GM10266 (cell line): ENCODE measurements at regions not wholly inside any gene's neighbourhood (a gene's known extent, or its start where the extent isn't known, plus 50 kb on each side); places are given as distances from the start of the nearest gene placed in this dataset.

Experiments used
- DNase-seq: peaks from one replicate; pipeline ENCODE4 v3.0.0; 2012; ENCODE audit errors: extremely low spot score
- CTCF ChIP-seq: IDR thresholded peaks from 2 replicates; pipeline ENCODE4 v1.5.1; 2012; ENCODE audit warnings: mild to moderate bottlenecking, low read depth; ENCODE audit not compliant: control insufficient read depth, insufficient read depth; ENCODE audit errors: missing control alignments

- no peak for DNase-seq
- no peak for TF ChIP-seq CTCF
Observed at GRCh38 chr3:180250172-180250571, 213.4 kb upstream of the PEX5L start.

- no peak for TF ChIP-seq CTCF
- no peak for DNase-seq
Observed at GRCh38 chr3:180252683-180253082, 215.9 kb upstream of the PEX5L start.

- no peak for DNase-seq
- TF ChIP-seq CTCF: no peak
Observed at GRCh38 chr3:180253283-180253682, 216.5 kb upstream of the PEX5L start.

GRCh38 chr3:180264479-180264878 lies 227.7 kb upstream of the PEX5L start:
- DNase-seq: no peak
- TF ChIP-seq CTCF: no peak

- no peak for TF ChIP-seq CTCF
Observed at GRCh38 chr3:180265551-180265950, 228.8 kb upstream of the PEX5L start.

GRCh38 chr3:180267202-180267843 lies 230.6 kb upstream of the PEX5L start:
- peak; percentile 32 for DNase-seq
- no peak for TF ChIP-seq CTCF

More at GRCh38 chr3:180265551-180265950, 228.8 kb upstream of the PEX5L start:
- no peak for DNase-seq

GRCh38 chr3:180274536-180274935 lies 237.8 kb upstream of the PEX5L start:
- no peak for DNase-seq
- TF ChIP-seq CTCF: no peak
